ENCODE measurements at regions not wholly inside any gene's neighbourhood (a gene's known extent, or its start where the extent isn't known, plus 50 kb on each side); places are given as distances from the start of the nearest gene placed in this dataset.

DNA sequence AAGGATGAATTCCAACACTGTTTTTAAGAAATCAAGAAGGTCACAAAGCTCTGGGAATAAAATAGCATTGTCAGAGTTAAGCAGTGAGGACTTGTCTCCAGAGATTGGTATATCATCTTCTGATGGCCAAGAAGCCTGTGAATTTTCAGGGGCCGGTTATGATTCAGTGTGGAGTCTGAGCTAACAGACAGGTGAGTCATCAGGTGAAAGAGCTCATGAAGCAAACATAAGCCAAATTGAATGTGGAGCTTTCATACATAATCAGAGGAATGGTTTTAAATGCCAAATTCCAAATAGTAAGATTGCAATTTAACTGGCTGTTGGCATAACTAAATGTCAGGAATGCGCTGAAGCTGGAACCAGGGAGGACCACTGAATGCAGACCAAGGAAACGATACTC is 494.2 kb downstream of the MTRR start:
- ChIA-PET POLR2A (no interaction called here), CTCF (interaction anchor here (1.6 kb wide), 1 partner anchor 23 kb away, joined by 6 read pairs; no protein-coding TSS in a partner anchor)
- Histone ChIP-seq H2AFZ (ENCODE audit: low read depth) (no peak overlapping the region), H3K36me3 (replicated peaks in 1 of 2; ENCODE audit: control insufficient read depth in 1 of 2, insufficient read depth in 2 of 2, low read length in 1 of 2) (no peaks in the 10 kb centered on the region), H3K9me2 (no peaks in the 10 kb centered on the region), H3K9me3 (no peaks in the 10 kb centered on the region), H3K27me3 (ENCODE audit: insufficient read depth) (no peaks in the 10 kb centered on the region), H3K4me3 (ENCODE audit: low read depth in 2 of 2, low read length in 1 of 2) (no peak overlapping the region), H3F3A (replicated peaks; ENCODE audit: insufficient read depth) (no peaks in the 10 kb centered on the region), H3K4me2 (no peak overlapping the region), H3K79me2 (ENCODE audit: insufficient read depth) (no peaks in the 10 kb centered on the region), H4K20me1 (ENCODE audit: insufficient read depth) (no peaks in the 10 kb centered on the region), H3K4me1 (ENCODE audit: control insufficient read depth in 1 of 2, insufficient read depth in 2 of 2, low read depth in 1 of 2, low read length in 1 of 2) (no peaks in the 10 kb centered on the region), H3K27ac (ENCODE audit: low read depth in 2 of 2, low read length in 1 of 2) (no peak overlapping the region), H3K9ac (no peak overlapping the region)
- TF ChIP-seq ELF1 (IDR thresholded peaks at IDR 0.05) (no peak), EP300 (IDR thresholded peaks at IDR 0.05; ENCODE audit: borderline replicate concordance in 1 of 2, low read depth in 1 of 2, low read length in 1 of 2) (no peak), SMC3 (IDR thresholded peaks at IDR 0.05; ENCODE audit: low read depth, low read length) (no peak), POLR2AphosphoS5 (IDR thresholded peaks at IDR 0.05; ENCODE audit: low read depth, low read length) (no peak), FOXM1 (IDR thresholded peaks at IDR 0.05; ENCODE audit: low read depth) (no peak), NRF1 (IDR thresholded peaks at IDR 0.05; ENCODE audit: low read depth, low read length) (no peak), EZH2phosphoT487 (IDR thresholded peaks at IDR 0.05; ENCODE audit: borderline replicate concordance, low read depth) (no peak), RXRA (IDR thresholded peaks at IDR 0.05; ENCODE audit: borderline replicate concordance, low read depth) (no peak), NFIC (IDR thresholded peaks at IDR 0.05; ENCODE audit: borderline replicate concordance) (no peak), SIN3A (IDR thresholded peaks at IDR 0.05; ENCODE audit: borderline replicate concordance, low read depth, low read length) (no peak), GABPA (IDR thresholded peaks at IDR 0.05; ENCODE audit: low read depth) (no peak), RAD21 (IDR thresholded peaks at IDR 0.05; ENCODE audit: low read length) (no peak), JUND (IDR thresholded peaks at IDR 0.05) (no peak), YY1 (IDR thresholded peaks at IDR 0.05; ENCODE audit: low read depth) (no peak), USF1 (IDR thresholded peaks at IDR 0.05; ENCODE audit: borderline replicate concordance, low read depth) (no peak), RCOR1 (IDR thresholded peaks at IDR 0.05; ENCODE audit: low read length) (no peak)
- TF ChIP-seq, protein P1, sequence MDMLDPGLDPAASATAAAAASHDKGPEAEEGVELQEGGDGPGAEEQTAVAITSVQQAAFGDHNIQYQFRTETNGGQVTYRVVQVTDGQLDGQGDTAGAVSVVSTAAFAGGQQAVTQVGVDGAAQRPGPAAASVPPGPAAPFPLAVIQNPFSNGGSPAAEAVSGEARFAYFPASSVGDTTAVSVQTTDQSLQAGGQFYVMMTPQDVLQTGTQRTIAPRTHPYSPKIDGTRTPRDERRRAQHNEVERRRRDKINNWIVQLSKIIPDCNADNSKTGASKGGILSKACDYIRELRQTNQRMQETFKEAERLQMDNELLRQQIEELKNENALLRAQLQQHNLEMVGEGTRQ (IDR thresholded peaks at IDR 0.05; ENCODE audit: borderline replicate concordance, low read depth, low read length) = no peak
- TF ChIP-seq, protein P2, sequence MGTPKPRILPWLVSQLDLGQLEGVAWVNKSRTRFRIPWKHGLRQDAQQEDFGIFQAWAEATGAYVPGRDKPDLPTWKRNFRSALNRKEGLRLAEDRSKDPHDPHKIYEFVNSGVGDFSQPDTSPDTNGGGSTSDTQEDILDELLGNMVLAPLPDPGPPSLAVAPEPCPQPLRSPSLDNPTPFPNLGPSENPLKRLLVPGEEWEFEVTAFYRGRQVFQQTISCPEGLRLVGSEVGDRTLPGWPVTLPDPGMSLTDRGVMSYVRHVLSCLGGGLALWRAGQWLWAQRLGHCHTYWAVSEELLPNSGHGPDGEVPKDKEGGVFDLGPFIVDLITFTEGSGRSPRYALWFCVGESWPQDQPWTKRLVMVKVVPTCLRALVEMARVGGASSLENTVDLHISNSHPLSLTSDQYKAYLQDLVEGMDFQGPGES (IDR thresholded peaks at IDR 0.05; ENCODE audit: low read depth, low read length) = no peak
- TF ChIP-seq, protein P3, sequence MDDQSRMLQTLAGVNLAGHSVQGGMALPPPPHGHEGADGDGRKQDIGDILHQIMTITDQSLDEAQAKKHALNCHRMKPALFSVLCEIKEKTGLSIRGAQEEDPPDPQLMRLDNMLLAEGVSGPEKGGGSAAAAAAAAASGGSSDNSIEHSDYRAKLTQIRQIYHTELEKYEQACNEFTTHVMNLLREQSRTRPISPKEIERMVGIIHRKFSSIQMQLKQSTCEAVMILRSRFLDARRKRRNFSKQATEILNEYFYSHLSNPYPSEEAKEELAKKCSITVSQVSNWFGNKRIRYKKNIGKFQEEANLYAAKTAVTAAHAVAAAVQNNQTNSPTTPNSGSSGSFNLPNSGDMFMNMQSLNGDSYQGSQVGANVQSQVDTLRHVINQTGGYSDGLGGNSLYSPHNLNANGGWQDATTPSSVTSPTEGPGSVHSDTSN (IDR thresholded peaks at IDR 0.05) = no peak
- TF ChIP-seq, protein P4, sequence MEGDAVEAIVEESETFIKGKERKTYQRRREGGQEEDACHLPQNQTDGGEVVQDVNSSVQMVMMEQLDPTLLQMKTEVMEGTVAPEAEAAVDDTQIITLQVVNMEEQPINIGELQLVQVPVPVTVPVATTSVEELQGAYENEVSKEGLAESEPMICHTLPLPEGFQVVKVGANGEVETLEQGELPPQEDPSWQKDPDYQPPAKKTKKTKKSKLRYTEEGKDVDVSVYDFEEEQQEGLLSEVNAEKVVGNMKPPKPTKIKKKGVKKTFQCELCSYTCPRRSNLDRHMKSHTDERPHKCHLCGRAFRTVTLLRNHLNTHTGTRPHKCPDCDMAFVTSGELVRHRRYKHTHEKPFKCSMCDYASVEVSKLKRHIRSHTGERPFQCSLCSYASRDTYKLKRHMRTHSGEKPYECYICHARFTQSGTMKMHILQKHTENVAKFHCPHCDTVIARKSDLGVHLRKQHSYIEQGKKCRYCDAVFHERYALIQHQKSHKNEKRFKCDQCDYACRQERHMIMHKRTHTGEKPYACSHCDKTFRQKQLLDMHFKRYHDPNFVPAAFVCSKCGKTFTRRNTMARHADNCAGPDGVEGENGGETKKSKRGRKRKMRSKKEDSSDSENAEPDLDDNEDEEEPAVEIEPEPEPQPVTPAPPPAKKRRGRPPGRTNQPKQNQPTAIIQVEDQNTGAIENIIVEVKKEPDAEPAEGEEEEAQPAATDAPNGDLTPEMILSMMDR (IDR thresholded peaks at IDR 0.05) = no peak
- 21% methylated on average over 3 of the region's 3 CpGs for WGBS (ENCODE audit: low lambda C conversion rate)
- DNase-seq = no peak

All from SK-N-SH (cell line).